ENCODE measurements at regions not wholly inside any gene's neighbourhood (a gene's known extent, or its start where the extent isn't known, plus 50 kb on each side); places are given as distances from the start of the nearest gene placed in this dataset.

DNA sequence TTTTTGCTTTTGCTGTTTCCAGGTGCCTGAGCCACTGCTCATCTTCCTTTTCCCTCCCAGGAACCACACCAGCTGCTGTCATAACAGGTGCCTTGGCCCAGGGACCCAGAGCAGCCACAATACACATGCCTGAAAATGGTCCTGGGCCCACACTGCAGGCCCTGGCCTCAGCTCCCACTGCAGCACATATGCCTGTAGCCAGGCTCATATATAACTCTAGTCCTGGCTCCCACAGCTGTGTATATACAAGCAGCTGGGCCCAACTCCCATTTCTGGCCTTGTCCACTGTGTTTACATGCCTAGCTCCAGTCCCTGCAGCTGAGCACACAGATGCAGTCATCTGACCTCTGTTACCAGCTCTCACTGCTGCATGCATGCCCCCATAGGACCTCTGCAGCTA is 930.5 kb downstream of the ADGRL3 start:
- H3K4me3 ChIP-seq (ENCODE audit: low read length): no peak overlapping the region
- no peak for DNase-seq (ENCODE audit: low read depth)
- TF ChIP-seq, protein P1, sequence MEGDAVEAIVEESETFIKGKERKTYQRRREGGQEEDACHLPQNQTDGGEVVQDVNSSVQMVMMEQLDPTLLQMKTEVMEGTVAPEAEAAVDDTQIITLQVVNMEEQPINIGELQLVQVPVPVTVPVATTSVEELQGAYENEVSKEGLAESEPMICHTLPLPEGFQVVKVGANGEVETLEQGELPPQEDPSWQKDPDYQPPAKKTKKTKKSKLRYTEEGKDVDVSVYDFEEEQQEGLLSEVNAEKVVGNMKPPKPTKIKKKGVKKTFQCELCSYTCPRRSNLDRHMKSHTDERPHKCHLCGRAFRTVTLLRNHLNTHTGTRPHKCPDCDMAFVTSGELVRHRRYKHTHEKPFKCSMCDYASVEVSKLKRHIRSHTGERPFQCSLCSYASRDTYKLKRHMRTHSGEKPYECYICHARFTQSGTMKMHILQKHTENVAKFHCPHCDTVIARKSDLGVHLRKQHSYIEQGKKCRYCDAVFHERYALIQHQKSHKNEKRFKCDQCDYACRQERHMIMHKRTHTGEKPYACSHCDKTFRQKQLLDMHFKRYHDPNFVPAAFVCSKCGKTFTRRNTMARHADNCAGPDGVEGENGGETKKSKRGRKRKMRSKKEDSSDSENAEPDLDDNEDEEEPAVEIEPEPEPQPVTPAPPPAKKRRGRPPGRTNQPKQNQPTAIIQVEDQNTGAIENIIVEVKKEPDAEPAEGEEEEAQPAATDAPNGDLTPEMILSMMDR (conservative IDR thresholded peaks at IDR 0.05; ENCODE audit: low read depth, low read length): no peak

DNA sequence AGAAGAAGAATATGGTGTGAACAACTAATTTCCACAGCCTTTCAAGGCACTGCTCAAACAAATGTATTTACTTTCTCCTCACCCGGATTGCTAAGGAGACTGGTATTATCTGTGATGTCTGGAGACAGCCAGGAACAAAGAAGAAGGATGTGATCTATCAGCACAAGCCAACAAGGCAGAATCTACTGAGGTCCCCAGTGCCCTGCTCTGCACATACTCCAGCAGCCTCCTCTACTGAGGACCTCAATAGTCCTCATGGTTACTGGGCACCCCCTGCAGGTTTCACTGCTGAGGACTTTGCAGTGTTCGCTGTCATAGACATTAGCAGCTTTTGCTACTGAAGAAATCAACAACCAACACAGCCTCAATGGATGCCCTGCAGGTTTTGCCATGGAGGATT is 930.1 kb downstream of the ADGRL3 start:
- no peak overlapping the region for H3K4me3 ChIP-seq (ENCODE audit: low read length)
- DNase-seq (ENCODE audit: low read depth): no peak
- TF ChIP-seq, protein P1 (conservative IDR thresholded peaks at IDR 0.05; ENCODE audit: low read depth, low read length): no peak

All from retinal pigment epithelial cell (primary cell).